H9 (cell line): ENCODE measurements at regions not wholly inside any gene's neighbourhood (a gene's known extent, or its start where the extent isn't known, plus 50 kb on each side); places are given as distances from the start of the nearest gene placed in this dataset.

ENCODE experiments used
- DNase-seq: peaks from one replicate; pipeline ENCODE4 v3.0.0-alpha.2; 2017
- H2AFZ ChIP-seq: one replicate; pipeline ENCODE4 v1.6.1; 2013; ENCODE audit warnings: mild to moderate bottlenecking, low read length, control low read depth, moderate library complexity
- H2AK5ac ChIP-seq: 2 replicates; pipeline ENCODE4 v1.6.1; 2013; ENCODE audit warnings: low read length, control low read depth, mixed read lengths; ENCODE audit not compliant: insufficient read length
- H2BK120ac ChIP-seq: one replicate; pipeline ENCODE4 v1.6.1; 2013; ENCODE audit warnings: low read depth, mild to moderate bottlenecking, low read length, control low read depth, inconsistent platforms; ENCODE audit not compliant: poor library complexity, severe bottlenecking
- H2BK12ac ChIP-seq: 2 replicates; pipeline ENCODE4 v1.6.1; 2013; ENCODE audit warnings: low read length, control low read depth, mixed read lengths, low read depth; ENCODE audit not compliant: insufficient read length
- H2BK15ac ChIP-seq: 2 replicates; pipeline ENCODE4 v1.6.1; 2013; ENCODE audit warnings: low read depth, low read length, control low read depth
- H2BK20ac ChIP-seq: one replicate; pipeline ENCODE4 v1.6.1; 2013; ENCODE audit warnings: low read depth, mild to moderate bottlenecking, low read length, control low read depth, inconsistent platforms; ENCODE audit not compliant: poor library complexity, severe bottlenecking
- H2BK5ac ChIP-seq: 2 replicates; pipeline ENCODE4 v1.6.1; 2013; ENCODE audit warnings: low read length, control low read depth, mixed read lengths; ENCODE audit not compliant: insufficient read length
- H3K14ac ChIP-seq: 2 replicates; pipeline ENCODE4 v1.6.1; 2013; ENCODE audit warnings: low read length, control low read depth; ENCODE audit not compliant: insufficient read depth
- H3K18ac ChIP-seq: 2 replicates; pipeline ENCODE4 v1.6.1; 2013; ENCODE audit warnings: low read depth, mild to moderate bottlenecking, mixed read lengths, low read length, control low read depth; ENCODE audit not compliant: insufficient read length
- H3K23ac ChIP-seq: 2 replicates; pipeline ENCODE4 v1.6.1; 2013; ENCODE audit warnings: low read length, control low read depth, mixed read lengths, low read depth; ENCODE audit not compliant: insufficient read length
- H3K23me2 ChIP-seq: 2 replicates; pipeline ENCODE4 v1.6.1; 2013; ENCODE audit warnings: low read depth, mild to moderate bottlenecking, mixed read lengths, low read length, control low read depth; ENCODE audit not compliant: insufficient read length, poor library complexity, severe bottlenecking
- H3K27ac ChIP-seq: 2 replicates; pipeline ENCODE4 v1.5.1; 2013; ENCODE audit warnings: low read length, control low read depth, mixed read lengths, low read depth; ENCODE audit not compliant: insufficient read length
- H3K27me3 ChIP-seq: 2 replicates; pipeline ENCODE4 v1.6.1; 2013; ENCODE audit warnings: low read length, control low read depth, inconsistent platforms; ENCODE audit not compliant: insufficient read depth
- H3K4ac ChIP-seq: 2 replicates; pipeline ENCODE4 v1.6.1; 2013; ENCODE audit warnings: low read depth, mild to moderate bottlenecking, control low read depth, inconsistent platforms, low read length, moderate library complexity
- H3K4me1 ChIP-seq: 2 replicates; pipeline ENCODE4 v1.6.1; 2013; ENCODE audit warnings: low read length, control low read depth, inconsistent platforms; ENCODE audit not compliant: insufficient read depth
- H3K4me2 ChIP-seq: 2 replicates; pipeline ENCODE4 v1.6.1; 2013; ENCODE audit warnings: low read length, control low read depth, mixed read lengths; ENCODE audit not compliant: insufficient read length, insufficient read depth
- H3K56ac ChIP-seq: 2 replicates; pipeline ENCODE4 v1.6.1; 2013; ENCODE audit warnings: low read depth, mild to moderate bottlenecking, mixed read lengths, low read length, control low read depth; ENCODE audit not compliant: insufficient read length
- H3K79me1 ChIP-seq: 2 replicates; pipeline ENCODE4 v1.6.1; 2013; ENCODE audit warnings: low read depth, mild to moderate bottlenecking, moderate library complexity, low read length, control low read depth, inconsistent platforms; ENCODE audit not compliant: insufficient read depth, poor library complexity, severe bottlenecking
- H3K79me2 ChIP-seq: 2 replicates; pipeline ENCODE4 v1.6.1; 2013; ENCODE audit warnings: low read length, control low read depth, inconsistent platforms; ENCODE audit not compliant: insufficient read depth
- H3K9ac ChIP-seq: 2 replicates; pipeline ENCODE4 v1.6.1; 2013; ENCODE audit warnings: low read length, control low read depth, mixed read lengths; ENCODE audit not compliant: insufficient read length; ENCODE audit errors: extremely low read depth
- H3K9me3 ChIP-seq: one replicate; pipeline ENCODE4 v1.6.1; 2013; ENCODE audit warnings: low read depth, low read length, inconsistent platforms; ENCODE audit not compliant: control insufficient read depth
- H3T11ph ChIP-seq: one replicate; pipeline ENCODE4 v1.6.1; 2013; ENCODE audit warnings: mild to moderate bottlenecking, low read length, control low read depth, inconsistent platforms
- H4K20me1 ChIP-seq: one replicate; pipeline ENCODE4 v1.6.1; 2013; ENCODE audit not compliant: control insufficient read depth, insufficient read length, insufficient read depth
- H4K5ac ChIP-seq: 2 replicates; pipeline ENCODE4 v1.6.1; 2013; ENCODE audit warnings: low read depth, mild to moderate bottlenecking, mixed read lengths, low read length, control low read depth; ENCODE audit not compliant: insufficient read length
- H4K8ac ChIP-seq: replicated peaks from 2 replicates; pipeline ENCODE4 v1.6.1; 2013; ENCODE audit warnings: low read length, control low read depth, mixed read lengths, low read depth; ENCODE audit not compliant: insufficient read length
- H4K91ac ChIP-seq: 2 replicates; pipeline ENCODE4 v1.6.1; 2013; ENCODE audit warnings: low read depth, mild to moderate bottlenecking, moderate library complexity, mixed read lengths, low read length, control low read depth; ENCODE audit not compliant: insufficient read length
- H3K27ac Mint-ChIP-seq, 3 experiments: 2 replicates in 2 of 3; 3 replicates in 1 of 3; pipeline ENCODE4 v1.8.0; 2020 to 2021; ENCODE audit warnings: mixed read lengths in 3 of 3, mild to moderate bottlenecking in 1 of 3, moderate library complexity in 1 of 3
- H3K27me3 Mint-ChIP-seq: 2 replicates; pipeline ENCODE4 v1.8.0; 2021; ENCODE audit warnings: low read depth, mild to moderate bottlenecking, moderate library complexity, mixed read lengths
- H3K36me3 Mint-ChIP-seq, 3 experiments: 2 replicates in 2 of 3; 3 replicates in 1 of 3; pipeline ENCODE4 v1.8.0; 2020 to 2021; ENCODE audit warnings: low read depth in 3 of 3, mixed read lengths in 3 of 3; ENCODE audit not compliant: insufficient read depth in 1 of 3
- H3K4me1 Mint-ChIP-seq, 2 experiments: 2 replicates each; pipeline ENCODE4 v1.8.0; 2020; ENCODE audit warnings: mixed read lengths in 2 of 2
- H3K4me3 Mint-ChIP-seq, 2 experiments: 2 replicates in 1 of 2; 3 replicates in 1 of 2; pipeline ENCODE4 v1.8.0; 2020 to 2021; ENCODE audit warnings: mild to moderate bottlenecking in 2 of 2, mixed read lengths in 2 of 2, moderate library complexity in 1 of 2
- H3K9me3 Mint-ChIP-seq, 2 experiments: 2 replicates in 1 of 2; 3 replicates in 1 of 2; pipeline ENCODE4 v1.8.0; 2020; ENCODE audit warnings: mild to moderate bottlenecking in 2 of 2, mixed read lengths in 2 of 2, moderate library complexity in 1 of 2
- CTCF ChIP-seq: fragments of 200-600 bp; sonication (generic); conservative IDR thresholded peaks from 3 replicates; pipeline ENCODE4 v1.8.0; 2021; ENCODE audit warnings: antibody characterized with exemption, mild to moderate bottlenecking
- WGBS: extraction: QIAGEN DNeasy Blood & Tissue Kit; methylation state at CpG from one replicate; pipeline ENCODE4 v1.1.7; 2013; ENCODE audit warnings: missing lambda C conversion rate, low lambda C conversion rate, mixed read lengths; ENCODE audit not compliant: insufficient read length; ENCODE audit errors: extremely low coverage; 5-methylcytosine and 5-hydroxymethylcytosine counted together

- H3K9ac ChIP-seq = no peak overlapping the region
- no peak overlapping the region for H4K8ac ChIP-seq
- no peak overlapping the region for H2BK12ac ChIP-seq
- no peak for TF ChIP-seq CTCF
- no peaks in the 10 kb centered on the region for H4K20me1 ChIP-seq
- no peak overlapping the region for H2BK15ac ChIP-seq
- no peak overlapping the region for H3K4ac ChIP-seq
- no peaks in the 10 kb centered on the region for H3K23me2 ChIP-seq
- H4K5ac ChIP-seq = no peak overlapping the region
- DNase-seq = no peak
- Mint-ChIP-seq H3K27ac (no peak overlapping the region), H3K4me1 (no peaks in the 10 kb centered on the region), H3K4me3 (no peak overlapping the region), H3K27me3 (no peaks in the 10 kb centered on the region), H3K9me3 (peaks cover 15 to 23% of the 10 kb centered on the region in 2 experiments), H3K36me3 (peaks cover 9 to 21% (median 10%) of the 10 kb centered on the region in 3 experiments; a peak in 5 of 7 replicates)
- no peak overlapping the region for H2AK5ac ChIP-seq
- no peak overlapping the region for H4K91ac ChIP-seq
- H3K18ac ChIP-seq = no peak overlapping the region
- no peak overlapping the region for H2BK120ac ChIP-seq
- WGBS = no CpG with 5 or more reads among the region's 1 CpG
- no peaks in the 10 kb centered on the region for H3K4me1 ChIP-seq
- H2BK5ac ChIP-seq = no peak overlapping the region
- no peak overlapping the region for H2AFZ ChIP-seq
- H3K79me2 ChIP-seq = no peaks in the 10 kb centered on the region
- no peak overlapping the region for H2BK20ac ChIP-seq
- H3K14ac ChIP-seq = no peak overlapping the region
- no peak overlapping the region for H3K23ac ChIP-seq
- no peak overlapping the region for H3K4me2 ChIP-seq
- H3K27ac ChIP-seq = no peak overlapping the region
- peaks cover 6% of the 10 kb centered on the region for H3K9me3 ChIP-seq
- H3K27me3 ChIP-seq = no peaks in the 10 kb centered on the region
- H3T11ph ChIP-seq = no peak overlapping the region
- H3K79me1 ChIP-seq = no peaks in the 10 kb centered on the region
- H3K56ac ChIP-seq = no peak overlapping the region
Measured at GRCh38 chr13:82436099-82436585, 1446.1 kb downstream of the SLITRK1 start.
